ENCODE measurements at regions not wholly inside any gene's neighbourhood (a gene's known extent, or its start where the extent isn't known, plus 50 kb on each side); places are given as distances from the start of the nearest gene placed in this dataset.
"Not testable (repeated sequence)": the region's sequence is repeated elsewhere in the genome, so short reads cannot be mapped to it uniquely, and the experiment has no call there.

DNA sequence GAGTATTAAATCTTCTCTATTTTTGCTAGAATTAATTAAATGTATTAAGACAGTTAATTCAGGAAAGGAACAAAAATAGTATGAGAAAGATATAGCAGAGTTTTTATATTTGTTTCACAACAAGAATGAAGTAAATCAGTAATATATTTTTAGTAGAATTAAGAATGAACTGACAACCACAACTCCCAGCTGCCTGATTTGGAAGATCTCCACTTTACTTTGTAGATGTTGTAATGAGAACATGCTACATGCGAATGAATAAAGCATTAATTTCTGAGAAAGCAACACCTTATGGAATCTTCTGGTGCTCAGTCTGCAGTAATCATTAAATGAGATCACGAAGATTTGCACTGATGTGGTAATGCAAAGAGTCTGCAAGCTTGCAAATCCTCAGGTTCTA lies 695.6 kb upstream of the PCDH7 start:
- no peak for TF ChIP-seq JUND (IDR thresholded peaks at IDR 0.05; ENCODE audit: low read depth)
- in situ Hi-C loops (cut with HindIII; ENCODE audit: low pct_unique_long_range_greater_than_20kb, low sequenced_read_pairs), result no loop called here

GRCh38 chr4:30028826-30029225 lies 691.3 kb upstream of the PCDH7 start:
- no peak for DNase-seq (ENCODE audit: low read depth in 1 of 2, low spot score in 1 of 2)
- in situ Hi-C loops (cut with HindIII; ENCODE audit: low pct_unique_long_range_greater_than_20kb, low sequenced_read_pairs), result no loop called here
- no peak for TF ChIP-seq JUND (IDR thresholded peaks at IDR 0.05; ENCODE audit: low read depth)

More for the DNA sequence above, 695.6 kb upstream of the PCDH7 start:
- no peak for DNase-seq (ENCODE audit: low read depth in 1 of 2, low spot score in 1 of 2)

GRCh38 chr4:30056016-30056766 lies 664.0 kb upstream of the PCDH7 start:
- DNase-seq (ENCODE audit: low read depth in 1 of 2, low spot score in 1 of 2), result no peak
- TF ChIP-seq JUND (IDR thresholded peaks at IDR 0.05; ENCODE audit: low read depth), result no peak
- in situ Hi-C loops (cut with HindIII; ENCODE audit: low pct_unique_long_range_greater_than_20kb, low sequenced_read_pairs), result no loop called here

- TF ChIP-seq JUND (IDR thresholded peaks at IDR 0.05; ENCODE audit: low read depth), result no peak
- in situ Hi-C loops (cut with HindIII; ENCODE audit: low pct_unique_long_range_greater_than_20kb, low sequenced_read_pairs), result no loop called here
- peak in 1 of 2 experiments; percentile 7 for DNase-seq (ENCODE audit: low read depth in 1 of 2, low spot score in 1 of 2)
These were observed 651.9 kb upstream of the PCDH7 start for GRCh38 chr4:30068234-30068633.

GRCh38 chr4:30073011-30073710 lies 647.0 kb upstream of the PCDH7 start:
- in situ Hi-C loops (cut with HindIII; ENCODE audit: low pct_unique_long_range_greater_than_20kb, low sequenced_read_pairs), result no loop called here
- DNase-seq (ENCODE audit: low read depth in 1 of 2, low spot score in 1 of 2), result no peak
- no peak for TF ChIP-seq JUND (IDR thresholded peaks at IDR 0.05; ENCODE audit: low read depth)

- DNase-seq (ENCODE audit: low read depth in 1 of 2, low spot score in 1 of 2); in situ Hi-C loops (cut with HindIII; ENCODE audit: low pct_unique_long_range_greater_than_20kb, low sequenced_read_pairs): not testable (repeated sequence)
These were observed 627.6 kb upstream of the PCDH7 start for GRCh38 chr4:30092420-30093128.

- DNase-seq (ENCODE audit: low read depth in 1 of 2, low spot score in 1 of 2), result no peak
- TF ChIP-seq JUND (IDR thresholded peaks at IDR 0.05; ENCODE audit: low read depth), result no peak
- in situ Hi-C loops (cut with HindIII; ENCODE audit: low pct_unique_long_range_greater_than_20kb, low sequenced_read_pairs), result no loop called here
These were observed 625.3 kb upstream of the PCDH7 start for GRCh38 chr4:30094887-30095286.

DNA sequence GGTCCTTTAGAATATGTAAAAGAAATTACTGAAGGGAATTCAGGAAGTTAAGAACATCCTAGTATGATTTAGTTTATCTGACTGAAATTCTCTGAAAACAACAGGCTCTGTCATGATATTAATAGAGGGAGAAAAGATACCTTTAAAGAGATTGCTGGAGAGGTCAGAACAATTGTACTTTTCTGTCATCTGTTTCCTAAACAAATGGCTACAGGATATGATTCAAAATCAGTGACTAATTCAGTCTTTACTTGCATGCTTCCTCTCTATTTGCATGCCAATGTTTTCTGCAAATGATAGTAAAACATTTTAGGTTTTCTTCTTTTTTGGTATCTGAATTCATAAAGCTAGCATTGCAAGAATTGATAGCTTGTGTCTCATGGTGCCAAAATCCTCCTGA lies 616.7 kb upstream of the PCDH7 start:
- in situ Hi-C loops (cut with HindIII; ENCODE audit: low pct_unique_long_range_greater_than_20kb, low sequenced_read_pairs), result no loop called here
- TF ChIP-seq JUND (IDR thresholded peaks at IDR 0.05; ENCODE audit: low read depth), result no peak
- DNase-seq (ENCODE audit: low read depth in 1 of 2, low spot score in 1 of 2), result no peak

DNA sequence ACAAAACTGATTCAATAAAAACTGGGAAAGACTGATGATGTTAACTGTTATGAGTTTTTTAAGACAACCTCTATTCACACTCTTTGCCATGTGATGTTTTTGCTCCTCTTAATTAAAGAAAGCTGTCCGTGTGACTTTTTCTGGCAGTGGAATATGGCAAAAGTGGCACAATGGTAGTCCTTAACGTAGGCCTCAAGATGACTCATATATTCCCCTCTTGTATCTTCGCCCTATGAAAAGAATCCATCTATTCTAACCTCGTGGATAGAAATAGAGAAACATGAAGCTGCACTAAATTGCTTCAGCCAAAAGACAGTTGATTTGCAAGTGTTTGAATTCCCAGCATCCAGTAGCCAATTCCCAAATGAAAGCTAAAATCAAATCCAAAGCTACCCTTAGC lies 603.8 kb upstream of the PCDH7 start:
- no peak for TF ChIP-seq JUND (IDR thresholded peaks at IDR 0.05; ENCODE audit: low read depth)
- no peak for DNase-seq (ENCODE audit: low read depth in 1 of 2, low spot score in 1 of 2)
- in situ Hi-C loops (cut with HindIII; ENCODE audit: low pct_unique_long_range_greater_than_20kb, low sequenced_read_pairs), result no loop called here

- TF ChIP-seq JUND (IDR thresholded peaks at IDR 0.05; ENCODE audit: low read depth), result no peak
- no peak for DNase-seq (ENCODE audit: low read depth in 1 of 2, low spot score in 1 of 2)
These were observed 602.7 kb upstream of the PCDH7 start for GRCh38 chr4:30117433-30117832.

GRCh38 chr4:30122711-30123110 lies 597.5 kb upstream of the PCDH7 start:
- in situ Hi-C loops (cut with HindIII; ENCODE audit: low pct_unique_long_range_greater_than_20kb, low sequenced_read_pairs), result no loop called here
- no peak for DNase-seq (ENCODE audit: low read depth in 1 of 2, low spot score in 1 of 2)
- no peak for TF ChIP-seq JUND (IDR thresholded peaks at IDR 0.05; ENCODE audit: low read depth)

More at GRCh38 chr4:30117433-30117832, 602.7 kb upstream of the PCDH7 start:
- in situ Hi-C loops (cut with HindIII; ENCODE audit: low pct_unique_long_range_greater_than_20kb, low sequenced_read_pairs), result no loop called here

DNA sequence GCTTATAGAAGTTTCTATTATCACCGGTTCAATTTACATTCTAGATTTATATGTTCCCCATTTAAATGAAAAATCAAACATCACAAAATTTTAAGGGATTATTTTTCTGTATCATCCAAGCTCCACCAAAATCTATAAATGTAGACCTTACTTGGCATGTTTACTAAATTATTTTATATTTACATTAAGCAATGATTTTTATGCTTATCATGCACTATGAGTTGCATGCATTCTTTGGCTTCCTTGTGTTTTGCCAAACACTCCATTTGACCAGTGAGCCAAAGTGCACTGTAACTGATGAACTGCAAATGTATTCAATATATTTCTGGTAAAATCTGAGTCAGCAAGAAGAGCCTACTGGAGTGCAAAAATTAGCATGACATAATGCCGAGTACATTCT lies 595.5 kb upstream of the PCDH7 start:
- in situ Hi-C loops (cut with HindIII; ENCODE audit: low pct_unique_long_range_greater_than_20kb, low sequenced_read_pairs); DNase-seq (ENCODE audit: low read depth in 1 of 2, low spot score in 1 of 2): not testable (repeated sequence)

DNA sequence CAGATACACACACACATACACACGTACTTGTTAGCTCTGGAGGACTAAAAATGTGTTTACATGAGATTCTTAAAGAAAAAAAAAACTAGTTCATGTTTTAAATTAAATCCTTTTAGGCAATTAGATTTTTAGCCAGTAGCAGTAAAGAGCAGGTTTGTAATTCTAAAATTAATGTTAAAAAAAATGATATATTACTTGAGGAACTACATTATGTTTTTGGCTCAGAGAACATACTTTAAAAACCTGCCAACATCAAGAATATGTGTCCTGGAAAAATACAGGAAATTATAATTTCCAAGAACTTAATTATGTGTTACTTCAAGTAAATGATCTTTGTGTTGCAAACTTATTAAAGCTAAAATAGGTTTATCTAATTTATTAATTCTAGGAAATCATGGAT lies 594.3 kb upstream of the PCDH7 start:
- DNase-seq (ENCODE audit: low read depth in 1 of 2, low spot score in 1 of 2), result no peak
- no peak for TF ChIP-seq JUND (IDR thresholded peaks at IDR 0.05; ENCODE audit: low read depth)
- in situ Hi-C loops (cut with HindIII; ENCODE audit: low pct_unique_long_range_greater_than_20kb, low sequenced_read_pairs), result no loop called here

Data from T47D (cell line).